GM23248 (cell line): ENCODE measurements at regions not wholly inside any gene's neighbourhood (a gene's known extent, or its start where the extent isn't known, plus 50 kb on each side); places are given as distances from the start of the nearest gene placed in this dataset.
"Not testable (repeated sequence)": the region's sequence is repeated elsewhere in the genome, so short reads cannot be mapped to it uniquely, and the experiment has no call there.

Source experiments
- EZH2 ChIP-seq: fragments of 200-600 bp; sonication (generic); IDR thresholded peaks from 2 replicates; pipeline ENCODE4 v1.6.1; 2018; ENCODE audit warnings: antibody characterized with exemption, mild to moderate bottlenecking; ENCODE audit not compliant: insufficient read depth, poor library complexity, severe bottlenecking
- EZH2phosphoT487 ChIP-seq: fragments of 200-600 bp; sonication (generic); IDR thresholded peaks from 2 replicates; pipeline ENCODE4 v1.6.1; 2018; ENCODE audit warnings: antibody characterized with exemption, moderate library complexity, mild to moderate bottlenecking, low read depth; ENCODE audit not compliant: insufficient read depth

DNA sequence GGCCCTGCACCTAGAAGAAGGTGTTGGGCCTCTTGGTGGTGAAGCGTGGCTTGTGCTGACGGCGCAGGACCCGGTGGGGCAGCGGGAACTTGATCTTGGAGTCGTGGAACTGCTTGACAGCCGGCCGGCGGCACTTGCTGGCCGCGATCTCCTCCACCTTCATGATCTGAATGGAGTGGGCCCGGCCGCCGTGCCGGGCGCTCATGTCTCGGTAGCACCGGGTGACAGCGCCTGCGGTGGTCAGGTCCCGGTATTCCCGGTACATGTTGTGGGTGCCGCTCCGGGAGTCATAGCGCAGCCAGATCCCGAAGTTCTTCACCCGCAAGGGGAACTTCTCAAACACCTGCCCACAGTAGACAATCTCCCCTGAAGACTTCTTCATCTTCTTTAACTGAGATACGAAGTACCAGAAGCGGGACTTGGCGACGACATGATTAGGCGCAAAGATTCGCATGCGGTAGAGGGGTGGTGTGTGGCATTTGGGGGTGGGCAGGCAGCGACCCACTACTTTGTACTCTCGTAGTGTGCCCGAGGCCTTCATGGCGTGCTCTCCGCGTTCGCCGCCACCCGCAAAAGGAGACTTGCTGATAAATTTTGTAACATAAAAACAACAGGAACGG lies 92.1 kb upstream of the MSH6 start:
- TF ChIP-seq EZH2, EZH2phosphoT487: not testable (repeated sequence)
